Adrenal gland (tissue), 9 donors: ENCODE measurements at regions not wholly inside any gene's neighbourhood (a gene's known extent, or its start where the extent isn't known, plus 50 kb on each side); places are given as distances from the start of the nearest gene placed in this dataset.
A peak's percentile ranks its signal among the peaks of the same experiment; 100 is the strongest.

Experiments used
- DNase-seq, 7 donors: peaks; one replicate each; pipeline ENCODE4 v3.0.0-alpha.2; 2019 to 2020
- H3K27ac ChIP-seq, 5 donors: fragments of 200-600 bp; sonication (generic) in 4 of 5; 1 replicate in 3 of 5; 2 replicates in 2 of 5; pipeline versions ENCODE4 v1.5.1 to v1.8.0; 2016 to 2020; ENCODE audit warnings: mild to moderate bottlenecking in 1 of 5
- H3K27me3 ChIP-seq: fragments of 200-600 bp; 2 replicates; pipeline ENCODE4 v1.8.0; 2021
- H3K36me3 ChIP-seq, 2 donors: fragments of 200-600 bp; replicated peaks in 1 of 2; 1 replicate in 1 of 2; 2 replicates in 1 of 2; pipeline versions ENCODE4 v1.5.1 to v1.8.0; 2018 to 2022
- H3K4me1 ChIP-seq, 2 donors: fragments of 200-600 bp; replicated peaks in 1 of 2; 1 replicate in 1 of 2; 2 replicates in 1 of 2; pipeline versions ENCODE4 v1.5.1 to v1.8.0; 2018 to 2021
- H3K4me3 ChIP-seq, 4 donors: fragments of 200-600 bp; sonication (generic) in 3 of 4; one replicate each; pipeline ENCODE4 v1.5.1; 2016 to 2018
- H3K9me3 ChIP-seq, 3 donors: fragments of 200-600 bp; sonication (generic) in 1 of 3; replicated peaks in 1 of 3; 1 replicate in 2 of 3; 2 replicates in 1 of 3; pipeline versions ENCODE4 v1.5.1 to v1.8.0; 2016 to 2021
- POLR2A ChIP-seq, 2 donors: fragments of 450-650 bp; IDR thresholded peaks; one replicate each; pipeline ENCODE4 v1.6.1; 2017; ENCODE audit warnings: antibody characterized with exemption in 2 of 2, mild to moderate bottlenecking in 2 of 2, moderate library complexity in 1 of 2
- WGBS, 4 donors: extraction: QIAGEN DNeasy Blood & Tissue Kit in 2 of 4; methylation state at CpG; one replicate each; pipeline versions ENCODE4 v1.1.5 to v1.1.7; 2013 to 2017; 5-methylcytosine and 5-hydroxymethylcytosine counted together
- intact Hi-C, 2 donors: fragments of 100-400 bp; cut with DNase I; formaldehyde crosslinking; loops; one replicate each; pipeline versions ENCODE4 v1.14.1 to v1.15.0; 2022 to 2023
- TF ChIP-seq, protein P1 (sequence below), 6 experiments: fragments of 450-650 bp in 4 of 6; fragments of 200-600 bp in 2 of 6; sonication (generic) in 1 of 6; IDR thresholded peaks; 1 replicate in 5 of 6; 2 replicates in 1 of 6; pipeline versions ENCODE4 v1.5.1 to v1.8.0; 2016 to 2021; ENCODE audit warnings: antibody characterized with exemption in 6 of 6, mild to moderate bottlenecking in 2 of 6, moderate library complexity in 1 of 6
- donor health status: healthy with polysubstance abuse.
- donor health status: Bipolar disorder and iron deficiency.
- donor health status: DM: yes; HTN: yes; CAD: no.
- donor health status: DM: no; HTN: no; CAD: no.
- donor health status: DM: no; HTN: no; CAD: no.

- no peaks in the 10 kb centered on the region for H3K27me3 ChIP-seq
- H3K27ac ChIP-seq = peak overlapping the region in 2 of 5 donors; percentile 15 to 31
- peaks cover 5 to 32% of the 10 kb centered on the region in 2 donors for H3K4me1 ChIP-seq
- H3K36me3 ChIP-seq = no peaks in the 10 kb centered on the region
- TF ChIP-seq, protein P1, sequence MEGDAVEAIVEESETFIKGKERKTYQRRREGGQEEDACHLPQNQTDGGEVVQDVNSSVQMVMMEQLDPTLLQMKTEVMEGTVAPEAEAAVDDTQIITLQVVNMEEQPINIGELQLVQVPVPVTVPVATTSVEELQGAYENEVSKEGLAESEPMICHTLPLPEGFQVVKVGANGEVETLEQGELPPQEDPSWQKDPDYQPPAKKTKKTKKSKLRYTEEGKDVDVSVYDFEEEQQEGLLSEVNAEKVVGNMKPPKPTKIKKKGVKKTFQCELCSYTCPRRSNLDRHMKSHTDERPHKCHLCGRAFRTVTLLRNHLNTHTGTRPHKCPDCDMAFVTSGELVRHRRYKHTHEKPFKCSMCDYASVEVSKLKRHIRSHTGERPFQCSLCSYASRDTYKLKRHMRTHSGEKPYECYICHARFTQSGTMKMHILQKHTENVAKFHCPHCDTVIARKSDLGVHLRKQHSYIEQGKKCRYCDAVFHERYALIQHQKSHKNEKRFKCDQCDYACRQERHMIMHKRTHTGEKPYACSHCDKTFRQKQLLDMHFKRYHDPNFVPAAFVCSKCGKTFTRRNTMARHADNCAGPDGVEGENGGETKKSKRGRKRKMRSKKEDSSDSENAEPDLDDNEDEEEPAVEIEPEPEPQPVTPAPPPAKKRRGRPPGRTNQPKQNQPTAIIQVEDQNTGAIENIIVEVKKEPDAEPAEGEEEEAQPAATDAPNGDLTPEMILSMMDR (IDR thresholded peaks at IDR 0.05) = no peak
- TF ChIP-seq POLR2A (IDR thresholded peaks at IDR 0.05) = no peak
- DNase-seq = peak in 4 of 7 donors; percentile 10 to 23 (median 20)
- intact Hi-C loops = no loop called here
- WGBS, 4 donors = 73 to 82% (median 77%) methylated on average over 2 of the region's 2 CpGs
- H3K9me3 ChIP-seq = no peaks in the 10 kb centered on the region
- no peak overlapping the region for H3K4me3 ChIP-seq
Measured at GRCh38 chr9:23587903-23588302, 238.1 kb downstream of the ELAVL2 start.

- peak overlapping the region in 1 of 4 donors; percentile 47 for H3K4me3 ChIP-seq
- 65 to 75% (median 68%) methylated on average over 3 of the region's 3 CpGs for WGBS, 4 donors
- H3K27ac ChIP-seq = peak overlapping the region in 2 of 5 donors; percentile 10 to 19
- H3K4me1 ChIP-seq = peaks cover 5 to 32% of the 10 kb centered on the region in 2 donors
- H3K27me3 ChIP-seq = no peaks in the 10 kb centered on the region
- no peak for DNase-seq
- no peaks in the 10 kb centered on the region for H3K9me3 ChIP-seq
- intact Hi-C loops = no loop called here
- TF ChIP-seq, protein P1 (IDR thresholded peaks at IDR 0.05) = no peak
- no peak for TF ChIP-seq POLR2A (IDR thresholded peaks at IDR 0.05)
- H3K36me3 ChIP-seq = no peaks in the 10 kb centered on the region
Measured at GRCh38 chr9:23590276-23591000, 235.6 kb downstream of the ELAVL2 start.

GRCh38 chr9:23594421-23594820 is 231.6 kb downstream of the ELAVL2 start:
- Histone ChIP-seq H3K4me3 (no peak overlapping the region), H3K9me3 (no peaks in the 10 kb centered on the region), H3K27me3 (no peaks in the 10 kb centered on the region), H3K27ac (no peak overlapping the region), H3K4me1 (peaks cover 0 to 15% of the 10 kb centered on the region in 2 donors), H3K36me3 (no peaks in the 10 kb centered on the region)
- TF ChIP-seq, protein P1 (IDR thresholded peaks at IDR 0.05) = no peak
- TF ChIP-seq POLR2A (IDR thresholded peaks at IDR 0.05) = no peak
- DNase-seq = no peak
- WGBS, 4 donors = 67 to 90% (median 80%) methylated on average over 1 of the region's 1 CpG
- intact Hi-C loops = no loop called here

DNA sequence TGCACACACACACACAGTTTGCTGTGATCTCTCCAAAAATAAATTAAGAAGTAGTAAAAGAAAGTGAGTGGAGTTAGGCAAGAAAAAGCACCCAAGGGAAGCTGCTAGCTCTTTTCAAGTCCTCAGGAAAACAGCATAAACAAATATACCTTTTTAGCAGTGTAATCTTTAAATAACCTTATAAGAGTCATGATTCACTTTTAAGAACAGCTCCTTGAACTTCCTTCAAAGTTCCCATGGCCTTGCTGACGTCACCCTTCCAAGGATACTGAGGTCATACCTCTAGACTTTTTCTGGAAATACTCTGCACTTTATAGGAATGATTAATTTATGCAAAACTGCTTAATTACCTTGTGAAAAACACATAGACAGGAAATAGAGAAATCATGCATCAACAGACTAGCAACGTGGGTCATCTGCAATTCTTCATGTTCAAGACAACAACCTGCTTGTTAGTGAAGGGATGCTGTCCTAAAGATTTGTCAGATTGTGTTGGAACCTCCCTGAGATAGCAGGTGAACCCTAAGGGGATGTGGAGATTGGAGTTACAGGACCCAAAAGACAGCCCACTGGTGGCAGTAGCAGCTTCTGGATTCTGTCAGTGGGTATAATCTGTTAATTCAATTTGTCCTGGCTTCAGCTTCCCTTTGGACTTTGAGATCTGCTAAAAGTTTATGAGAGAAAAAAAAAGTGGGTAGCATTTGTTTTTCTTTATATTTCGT is 229.0 kb downstream of the ELAVL2 start:
- H3K27me3 ChIP-seq = no peaks in the 10 kb centered on the region
- no peak overlapping the region for H3K4me3 ChIP-seq
- WGBS, 4 donors = 32 to 47% (median 39%) methylated on average over 3 of the region's 3 CpGs
- no peaks in the 10 kb centered on the region for H3K36me3 ChIP-seq
- intact Hi-C loops = no loop called here
- TF ChIP-seq, protein P1 (IDR thresholded peaks at IDR 0.05) = no peak
- no peak for TF ChIP-seq POLR2A (IDR thresholded peaks at IDR 0.05)
- peaks cover 0 to 3% of the 10 kb centered on the region in 2 donors for H3K4me1 ChIP-seq
- no peaks in the 10 kb centered on the region for H3K9me3 ChIP-seq
- H3K27ac ChIP-seq = no peak overlapping the region
- DNase-seq = peak in 2 of 7 donors; percentile 3 to 16
